Retinal pigment epithelial cell (primary cell): ENCODE measurements at regions not wholly inside any gene's neighbourhood (a gene's known extent, or its start where the extent isn't known, plus 50 kb on each side); places are given as distances from the start of the nearest gene placed in this dataset.

Experiments
- DNase-seq: peaks from one replicate; pipeline ENCODE4 v3.0.0-alpha.2; 2010; ENCODE audit warnings: low read depth
- H3K4me3 ChIP-seq: 2 replicates; pipeline ENCODE4 v1.5.1; 2011; ENCODE audit warnings: mild to moderate bottlenecking, low read length, control low read depth, moderate library complexity
- TF ChIP-seq, protein P1 (sequence below): conservative IDR thresholded peaks from 2 replicates; pipeline ENCODE4 v1.5.1; 2011; ENCODE audit warnings: low read depth, low read length, control low read depth, inconsistent platforms

DNA sequence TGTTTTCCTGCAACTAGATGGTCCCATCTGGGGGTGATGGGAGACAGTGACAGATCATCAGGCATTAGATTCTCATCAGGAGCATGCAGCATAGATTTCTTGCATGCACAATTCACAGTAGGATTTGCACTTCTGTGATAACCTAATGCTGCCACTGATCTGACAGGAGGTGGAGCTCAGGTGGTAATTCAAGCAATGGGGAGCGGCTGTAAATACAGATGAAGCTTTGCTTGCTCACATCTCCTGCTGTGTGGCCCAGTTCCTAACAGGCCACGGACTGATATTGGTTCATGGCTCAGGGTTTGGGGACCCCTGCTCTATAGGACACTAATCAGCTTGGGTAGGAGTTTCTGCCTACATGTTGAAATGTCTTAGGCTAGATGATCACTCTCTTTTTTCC is 320.0 kb downstream of the PRDM2 start:
- no peak overlapping the region for H3K4me3 ChIP-seq
- TF ChIP-seq, protein P1, sequence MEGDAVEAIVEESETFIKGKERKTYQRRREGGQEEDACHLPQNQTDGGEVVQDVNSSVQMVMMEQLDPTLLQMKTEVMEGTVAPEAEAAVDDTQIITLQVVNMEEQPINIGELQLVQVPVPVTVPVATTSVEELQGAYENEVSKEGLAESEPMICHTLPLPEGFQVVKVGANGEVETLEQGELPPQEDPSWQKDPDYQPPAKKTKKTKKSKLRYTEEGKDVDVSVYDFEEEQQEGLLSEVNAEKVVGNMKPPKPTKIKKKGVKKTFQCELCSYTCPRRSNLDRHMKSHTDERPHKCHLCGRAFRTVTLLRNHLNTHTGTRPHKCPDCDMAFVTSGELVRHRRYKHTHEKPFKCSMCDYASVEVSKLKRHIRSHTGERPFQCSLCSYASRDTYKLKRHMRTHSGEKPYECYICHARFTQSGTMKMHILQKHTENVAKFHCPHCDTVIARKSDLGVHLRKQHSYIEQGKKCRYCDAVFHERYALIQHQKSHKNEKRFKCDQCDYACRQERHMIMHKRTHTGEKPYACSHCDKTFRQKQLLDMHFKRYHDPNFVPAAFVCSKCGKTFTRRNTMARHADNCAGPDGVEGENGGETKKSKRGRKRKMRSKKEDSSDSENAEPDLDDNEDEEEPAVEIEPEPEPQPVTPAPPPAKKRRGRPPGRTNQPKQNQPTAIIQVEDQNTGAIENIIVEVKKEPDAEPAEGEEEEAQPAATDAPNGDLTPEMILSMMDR = no peak
- no peak for DNase-seq

- TF ChIP-seq, protein P1 = no peak
- DNase-seq = no peak
- H3K4me3 ChIP-seq = no peak overlapping the region
Observed at GRCh38 chr1:14027099-14027498, 327.1 kb downstream of the PRDM2 start.

GRCh38 chr1:14031461-14031860 is 331.5 kb downstream of the PRDM2 start:
- DNase-seq = no peak
- TF ChIP-seq, protein P1 = no peak
- no peak overlapping the region for H3K4me3 ChIP-seq

GRCh38 chr1:14034506-14034905 is 334.5 kb downstream of the PRDM2 start:
- no peak overlapping the region for H3K4me3 ChIP-seq
- TF ChIP-seq, protein P1 = no peak
- no peak for DNase-seq

DNA sequence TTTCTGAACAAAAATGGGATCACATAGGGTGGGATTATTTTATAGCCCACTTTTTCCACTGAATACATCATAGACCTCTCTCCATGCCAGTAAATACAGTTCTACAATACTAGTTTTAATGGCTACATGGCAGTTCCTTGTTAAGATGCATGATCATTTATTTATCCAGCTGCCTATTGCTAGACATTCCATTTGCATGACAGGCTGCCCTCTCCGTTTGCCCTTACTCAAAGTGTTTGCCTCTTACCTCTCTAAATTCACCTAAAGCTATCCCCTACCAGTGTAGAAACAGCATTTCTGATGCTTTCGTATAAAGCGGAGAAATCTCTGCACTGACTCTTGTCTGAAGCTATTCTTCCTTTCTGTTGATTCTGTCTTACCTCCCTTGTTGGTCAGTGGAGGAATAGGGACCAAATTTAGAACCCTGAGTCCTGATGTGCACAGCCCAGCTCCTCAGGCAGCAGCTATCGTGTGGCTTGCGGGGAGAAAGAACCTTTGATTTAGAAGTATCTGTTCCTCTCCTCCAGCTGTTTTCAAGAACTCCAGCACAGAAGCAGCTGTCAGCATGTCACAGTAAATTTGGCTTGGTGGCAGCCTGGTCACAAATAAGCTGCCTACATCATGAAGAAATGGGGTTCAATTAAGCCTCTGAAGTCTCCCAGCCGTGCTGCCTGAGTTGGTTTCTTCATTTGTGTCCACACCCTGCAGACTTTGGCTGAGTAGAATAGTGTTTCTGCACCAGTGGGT is 337.3 kb downstream of the PRDM2 start:
- TF ChIP-seq, protein P1 = no peak
- DNase-seq = no peak

DNA sequence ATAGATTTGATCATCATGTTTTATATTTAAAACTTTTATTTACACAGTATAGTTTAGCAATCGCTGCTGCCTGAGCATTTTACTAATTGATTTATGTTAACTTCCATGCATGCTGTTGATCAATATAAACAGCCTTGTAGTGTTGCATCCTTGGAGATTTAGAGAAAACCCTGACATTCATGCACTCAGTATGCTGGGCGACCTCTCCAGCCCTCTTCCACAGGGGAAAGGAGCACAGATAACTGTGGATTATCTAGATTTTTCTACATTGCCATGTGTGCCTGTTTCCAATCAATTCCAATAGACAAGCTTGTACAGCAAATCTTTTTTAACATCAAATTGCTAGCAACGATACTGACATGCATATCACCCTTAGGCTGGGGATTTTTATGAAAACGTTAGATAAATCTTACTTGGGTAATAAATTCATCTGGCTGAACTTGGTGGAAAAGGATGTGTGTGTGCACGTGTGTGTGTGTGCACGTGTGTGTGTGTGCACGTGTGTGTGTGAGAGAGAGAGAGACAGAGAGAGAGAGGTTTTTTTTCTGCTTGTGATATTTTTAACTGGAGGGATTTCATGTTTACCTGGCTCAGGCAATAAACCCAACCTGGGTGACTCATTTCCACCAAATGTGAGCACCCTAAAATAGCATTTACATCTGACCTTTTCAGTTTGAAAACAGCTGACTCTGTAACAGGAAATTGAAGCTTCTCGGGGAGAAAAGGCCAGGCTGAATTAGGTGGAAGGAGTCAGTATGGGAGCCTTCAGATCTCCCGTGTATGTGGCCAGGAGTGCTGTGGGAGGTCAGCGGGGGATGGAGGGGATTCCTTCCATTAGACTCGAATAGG is 339.8 kb downstream of the PRDM2 start:
- no peak overlapping the region for H3K4me3 ChIP-seq
- TF ChIP-seq, protein P1 = no peak
- no peak for DNase-seq

More for the DNA sequence above, 337.3 kb downstream of the PRDM2 start:
- no peak overlapping the region for H3K4me3 ChIP-seq
